H9 (cell line): ENCODE measurements at regions not wholly inside any gene's neighbourhood (a gene's known extent, or its start where the extent isn't known, plus 50 kb on each side); places are given as distances from the start of the nearest gene placed in this dataset.

Experiments used
- DNase-seq: peaks from one replicate; pipeline ENCODE4 v3.0.0-alpha.2; 2017
- H2AFZ ChIP-seq: one replicate; pipeline ENCODE4 v1.6.1; 2013; ENCODE audit warnings: mild to moderate bottlenecking, low read length, control low read depth, moderate library complexity
- H2AK5ac ChIP-seq: 2 replicates; pipeline ENCODE4 v1.6.1; 2013; ENCODE audit warnings: low read length, control low read depth, mixed read lengths; ENCODE audit not compliant: insufficient read length
- H2BK120ac ChIP-seq: one replicate; pipeline ENCODE4 v1.6.1; 2013; ENCODE audit warnings: low read depth, mild to moderate bottlenecking, low read length, control low read depth, inconsistent platforms; ENCODE audit not compliant: poor library complexity, severe bottlenecking
- H2BK12ac ChIP-seq: 2 replicates; pipeline ENCODE4 v1.6.1; 2013; ENCODE audit warnings: low read length, control low read depth, mixed read lengths, low read depth; ENCODE audit not compliant: insufficient read length
- H2BK15ac ChIP-seq: 2 replicates; pipeline ENCODE4 v1.6.1; 2013; ENCODE audit warnings: low read depth, low read length, control low read depth
- H2BK20ac ChIP-seq: one replicate; pipeline ENCODE4 v1.6.1; 2013; ENCODE audit warnings: low read depth, mild to moderate bottlenecking, low read length, control low read depth, inconsistent platforms; ENCODE audit not compliant: poor library complexity, severe bottlenecking
- H2BK5ac ChIP-seq: 2 replicates; pipeline ENCODE4 v1.6.1; 2013; ENCODE audit warnings: low read length, control low read depth, mixed read lengths; ENCODE audit not compliant: insufficient read length
- H3K14ac ChIP-seq: 2 replicates; pipeline ENCODE4 v1.6.1; 2013; ENCODE audit warnings: low read length, control low read depth; ENCODE audit not compliant: insufficient read depth
- H3K18ac ChIP-seq: 2 replicates; pipeline ENCODE4 v1.6.1; 2013; ENCODE audit warnings: low read depth, mild to moderate bottlenecking, mixed read lengths, low read length, control low read depth; ENCODE audit not compliant: insufficient read length
- H3K23ac ChIP-seq: 2 replicates; pipeline ENCODE4 v1.6.1; 2013; ENCODE audit warnings: low read length, control low read depth, mixed read lengths, low read depth; ENCODE audit not compliant: insufficient read length
- H3K23me2 ChIP-seq: 2 replicates; pipeline ENCODE4 v1.6.1; 2013; ENCODE audit warnings: low read depth, mild to moderate bottlenecking, mixed read lengths, low read length, control low read depth; ENCODE audit not compliant: insufficient read length, poor library complexity, severe bottlenecking
- H3K27ac ChIP-seq: 2 replicates; pipeline ENCODE4 v1.5.1; 2013; ENCODE audit warnings: low read length, control low read depth, mixed read lengths, low read depth; ENCODE audit not compliant: insufficient read length
- H3K27me3 ChIP-seq: 2 replicates; pipeline ENCODE4 v1.6.1; 2013; ENCODE audit warnings: low read length, control low read depth, inconsistent platforms; ENCODE audit not compliant: insufficient read depth
- H3K4ac ChIP-seq: 2 replicates; pipeline ENCODE4 v1.6.1; 2013; ENCODE audit warnings: low read depth, mild to moderate bottlenecking, control low read depth, inconsistent platforms, low read length, moderate library complexity
- H3K4me1 ChIP-seq: 2 replicates; pipeline ENCODE4 v1.6.1; 2013; ENCODE audit warnings: low read length, control low read depth, inconsistent platforms; ENCODE audit not compliant: insufficient read depth
- H3K4me2 ChIP-seq: 2 replicates; pipeline ENCODE4 v1.6.1; 2013; ENCODE audit warnings: low read length, control low read depth, mixed read lengths; ENCODE audit not compliant: insufficient read length, insufficient read depth
- H3K56ac ChIP-seq: 2 replicates; pipeline ENCODE4 v1.6.1; 2013; ENCODE audit warnings: low read depth, mild to moderate bottlenecking, mixed read lengths, low read length, control low read depth; ENCODE audit not compliant: insufficient read length
- H3K79me1 ChIP-seq: 2 replicates; pipeline ENCODE4 v1.6.1; 2013; ENCODE audit warnings: low read depth, mild to moderate bottlenecking, moderate library complexity, low read length, control low read depth, inconsistent platforms; ENCODE audit not compliant: insufficient read depth, poor library complexity, severe bottlenecking
- H3K79me2 ChIP-seq: 2 replicates; pipeline ENCODE4 v1.6.1; 2013; ENCODE audit warnings: low read length, control low read depth, inconsistent platforms; ENCODE audit not compliant: insufficient read depth
- H3K9ac ChIP-seq: 2 replicates; pipeline ENCODE4 v1.6.1; 2013; ENCODE audit warnings: low read length, control low read depth, mixed read lengths; ENCODE audit not compliant: insufficient read length; ENCODE audit errors: extremely low read depth
- H3K9me3 ChIP-seq: one replicate; pipeline ENCODE4 v1.6.1; 2013; ENCODE audit warnings: low read depth, low read length, inconsistent platforms; ENCODE audit not compliant: control insufficient read depth
- H3T11ph ChIP-seq: one replicate; pipeline ENCODE4 v1.6.1; 2013; ENCODE audit warnings: mild to moderate bottlenecking, low read length, control low read depth, inconsistent platforms
- H4K20me1 ChIP-seq: one replicate; pipeline ENCODE4 v1.6.1; 2013; ENCODE audit not compliant: control insufficient read depth, insufficient read length, insufficient read depth
- H4K5ac ChIP-seq: 2 replicates; pipeline ENCODE4 v1.6.1; 2013; ENCODE audit warnings: low read depth, mild to moderate bottlenecking, mixed read lengths, low read length, control low read depth; ENCODE audit not compliant: insufficient read length
- H4K8ac ChIP-seq: replicated peaks from 2 replicates; pipeline ENCODE4 v1.6.1; 2013; ENCODE audit warnings: low read length, control low read depth, mixed read lengths, low read depth; ENCODE audit not compliant: insufficient read length
- H4K91ac ChIP-seq: 2 replicates; pipeline ENCODE4 v1.6.1; 2013; ENCODE audit warnings: low read depth, mild to moderate bottlenecking, moderate library complexity, mixed read lengths, low read length, control low read depth; ENCODE audit not compliant: insufficient read length
- H3K27ac Mint-ChIP-seq, 3 experiments: 2 replicates in 2 of 3; 3 replicates in 1 of 3; pipeline ENCODE4 v1.8.0; 2020 to 2021; ENCODE audit warnings: mixed read lengths in 3 of 3, mild to moderate bottlenecking in 1 of 3, moderate library complexity in 1 of 3
- H3K27me3 Mint-ChIP-seq: 2 replicates; pipeline ENCODE4 v1.8.0; 2021; ENCODE audit warnings: low read depth, mild to moderate bottlenecking, moderate library complexity, mixed read lengths
- H3K36me3 Mint-ChIP-seq, 3 experiments: 2 replicates in 2 of 3; 3 replicates in 1 of 3; pipeline ENCODE4 v1.8.0; 2020 to 2021; ENCODE audit warnings: low read depth in 3 of 3, mixed read lengths in 3 of 3; ENCODE audit not compliant: insufficient read depth in 1 of 3
- H3K4me1 Mint-ChIP-seq, 2 experiments: 2 replicates each; pipeline ENCODE4 v1.8.0; 2020; ENCODE audit warnings: mixed read lengths in 2 of 2
- H3K4me3 Mint-ChIP-seq, 2 experiments: 2 replicates in 1 of 2; 3 replicates in 1 of 2; pipeline ENCODE4 v1.8.0; 2020 to 2021; ENCODE audit warnings: mild to moderate bottlenecking in 2 of 2, mixed read lengths in 2 of 2, moderate library complexity in 1 of 2
- H3K9me3 Mint-ChIP-seq, 2 experiments: 2 replicates in 1 of 2; 3 replicates in 1 of 2; pipeline ENCODE4 v1.8.0; 2020; ENCODE audit warnings: mild to moderate bottlenecking in 2 of 2, mixed read lengths in 2 of 2, moderate library complexity in 1 of 2
- CTCF ChIP-seq: fragments of 200-600 bp; sonication (generic); conservative IDR thresholded peaks from 3 replicates; pipeline ENCODE4 v1.8.0; 2021; ENCODE audit warnings: antibody characterized with exemption, mild to moderate bottlenecking
- WGBS: extraction: QIAGEN DNeasy Blood & Tissue Kit; methylation state at CpG from one replicate; pipeline ENCODE4 v1.1.7; 2013; ENCODE audit warnings: missing lambda C conversion rate, low lambda C conversion rate, mixed read lengths; ENCODE audit not compliant: insufficient read length; ENCODE audit errors: extremely low coverage; 5-methylcytosine and 5-hydroxymethylcytosine counted together

DNA sequence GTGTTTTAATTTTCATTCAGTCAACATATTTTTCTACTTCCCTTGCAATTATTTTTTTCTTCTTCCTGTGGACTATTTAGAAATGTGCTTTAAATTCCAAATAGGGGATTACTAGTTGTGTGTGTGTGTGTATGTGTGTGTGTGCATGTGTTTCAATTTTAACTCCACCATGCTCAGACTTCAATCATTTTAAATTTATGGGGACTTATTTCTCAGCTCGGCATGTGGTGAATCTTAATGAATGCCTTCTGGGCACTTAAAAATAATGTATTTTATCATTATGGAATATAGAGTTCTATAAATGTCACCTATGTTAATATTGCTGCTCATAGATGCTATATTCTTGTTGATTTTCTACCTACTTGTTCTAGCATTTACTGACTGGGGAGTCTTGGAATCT, 465.6 kb upstream of the PRKX start:
- Histone ChIP-seq H3K9me3 (no peaks in the 10 kb centered on the region), H3K14ac (no peak overlapping the region), H2BK5ac (no peak overlapping the region), H3K79me2 (no peaks in the 10 kb centered on the region), H3K23ac (no peak overlapping the region), H2BK15ac (no peak overlapping the region), H4K5ac (no peak overlapping the region), H2BK120ac (no peak overlapping the region), H3K4me1 (peaks cover 5% of the 10 kb centered on the region; the same call in 1 of the 2 replicates), H3K4ac (no peak overlapping the region), H3K79me1 (no peaks in the 10 kb centered on the region), H3K18ac (no peak overlapping the region), H4K8ac (no peak overlapping the region), H4K20me1 (no peaks in the 10 kb centered on the region), H3K56ac (no peak overlapping the region), H4K91ac (no peak overlapping the region), H2BK20ac (no peak overlapping the region), H2AK5ac (no peak overlapping the region), H3K23me2 (no peaks in the 10 kb centered on the region), H3T11ph (no peak overlapping the region), H2BK12ac (no peak overlapping the region), H2AFZ (no peak overlapping the region), H3K27me3 (no peaks in the 10 kb centered on the region), H3K9ac (no peak overlapping the region), H3K27ac (no peak overlapping the region), H3K4me2 (no peak overlapping the region)
- Mint-ChIP-seq H3K4me3 (no peak overlapping the region), H3K27me3 (no peaks in the 10 kb centered on the region), H3K36me3 (peaks cover 0 to 6% (median under 1%) of the 10 kb centered on the region in 3 experiments; a peak in 4 of 7 replicates), H3K27ac (no peak overlapping the region), H3K4me1 (peaks cover 25 to 26% of the 10 kb centered on the region in 2 experiments), H3K9me3 (peaks cover 6 to 9% of the 10 kb centered on the region in 2 experiments; a peak in 3 of 5 replicates)
- no peak for DNase-seq
- TF ChIP-seq CTCF: no peak
- WGBS: no CpG with 5 or more reads among the region's 1 CpG
